Neural crest cell (in vitro differentiated cells): ENCODE measurements at regions not wholly inside any gene's neighbourhood (a gene's known extent, or its start where the extent isn't known, plus 50 kb on each side); places are given as distances from the start of the nearest gene placed in this dataset.

Experiments
- DNase-seq: peaks from one replicate; pipeline ENCODE4 v3.0.0; 2021; ENCODE audit warnings: low read depth, mixed read lengths, low spot score
- H3K27ac Mint-ChIP-seq: one replicate; pipeline ENCODE4 v1.8.0; 2021; ENCODE audit warnings: mild to moderate bottlenecking, mixed read lengths; ENCODE audit not compliant: unreplicated experiment
- H3K27me3 Mint-ChIP-seq: 2 replicates; pipeline ENCODE4 v1.8.0; 2021; ENCODE audit warnings: low read depth, mild to moderate bottlenecking, mixed read lengths
- H3K36me3 Mint-ChIP-seq: 2 replicates; pipeline ENCODE4 v1.8.0; 2021; ENCODE audit warnings: low read depth, mild to moderate bottlenecking, mixed read lengths
- H3K4me1 Mint-ChIP-seq: 2 replicates; pipeline ENCODE4 v1.8.0; 2021; ENCODE audit warnings: mixed read lengths
- H3K4me3 Mint-ChIP-seq: one replicate; pipeline ENCODE4 v1.8.0; 2021; ENCODE audit warnings: mild to moderate bottlenecking, mixed read lengths
- H3K9me3 Mint-ChIP-seq: 2 replicates; pipeline ENCODE4 v1.8.0; 2021; ENCODE audit warnings: mixed read lengths
- CTCF ChIP-seq: fragments of 200-600 bp; sonication (generic); conservative IDR thresholded peaks from 2 replicates; pipeline ENCODE4 v1.5.0; 2021; ENCODE audit warnings: antibody characterized with exemption, mild to moderate bottlenecking

- no peak overlapping the region for H3K27ac Mint-ChIP-seq
- DNase-seq = no peak
- peaks cover 17% of the 10 kb centered on the region for H3K9me3 Mint-ChIP-seq
- no peaks in the 10 kb centered on the region for H3K4me1 Mint-ChIP-seq
- H3K27me3 Mint-ChIP-seq = no peaks in the 10 kb centered on the region
- TF ChIP-seq CTCF = no peak
- H3K36me3 Mint-ChIP-seq = peaks cover 11% of the 10 kb centered on the region
- H3K4me3 Mint-ChIP-seq = no peak overlapping the region
Measured at GRCh38 chr1:193433599-193433998, 247.2 kb upstream of the B3GALT2 start.

- H3K27me3 Mint-ChIP-seq = no peaks in the 10 kb centered on the region
- peaks cover 11% of the 10 kb centered on the region for H3K36me3 Mint-ChIP-seq
- H3K4me1 Mint-ChIP-seq = no peaks in the 10 kb centered on the region
- H3K27ac Mint-ChIP-seq = no peak overlapping the region
- no peak overlapping the region for H3K4me3 Mint-ChIP-seq
- TF ChIP-seq CTCF = no peak
- peaks cover 17% of the 10 kb centered on the region for H3K9me3 Mint-ChIP-seq
- no peak for DNase-seq
Measured at GRCh38 chr1:193432979-193433587, 246.7 kb upstream of the B3GALT2 start.

- no peak for TF ChIP-seq CTCF
- H3K9me3 Mint-ChIP-seq = peaks cover 15% of the 10 kb centered on the region
- H3K27ac Mint-ChIP-seq = no peak overlapping the region
- H3K4me1 Mint-ChIP-seq = no peaks in the 10 kb centered on the region
- DNase-seq = no peak
- H3K27me3 Mint-ChIP-seq = no peaks in the 10 kb centered on the region
- H3K36me3 Mint-ChIP-seq = peaks cover 11% of the 10 kb centered on the region
- H3K4me3 Mint-ChIP-seq = no peak overlapping the region
Measured at GRCh38 chr1:193431265-193431977, 245.0 kb upstream of the B3GALT2 start.

- no peaks in the 10 kb centered on the region for H3K27me3 Mint-ChIP-seq
- no peaks in the 10 kb centered on the region for H3K4me1 Mint-ChIP-seq
- no peak for DNase-seq
- no peak for TF ChIP-seq CTCF
- peaks cover 3% of the 10 kb centered on the region for H3K36me3 Mint-ChIP-seq
- no peak overlapping the region for H3K4me3 Mint-ChIP-seq
- peaks cover 5% of the 10 kb centered on the region for H3K9me3 Mint-ChIP-seq
- no peak overlapping the region for H3K27ac Mint-ChIP-seq
Measured at GRCh38 chr1:193427524-193427923, 241.1 kb upstream of the B3GALT2 start.

GRCh38 chr1:193426061-193426460, 239.6 kb upstream of the B3GALT2 start:
- H3K27ac Mint-ChIP-seq = no peak overlapping the region
- no peaks in the 10 kb centered on the region for H3K36me3 Mint-ChIP-seq
- DNase-seq = no peak
- H3K9me3 Mint-ChIP-seq = peaks cover 3% of the 10 kb centered on the region
- H3K27me3 Mint-ChIP-seq = no peaks in the 10 kb centered on the region
- TF ChIP-seq CTCF = no peak
- no peak overlapping the region for H3K4me3 Mint-ChIP-seq
- H3K4me1 Mint-ChIP-seq = no peaks in the 10 kb centered on the region
